ENCODE measurements at regions not wholly inside any gene's neighbourhood (a gene's known extent, or its start where the extent isn't known, plus 50 kb on each side); places are given as distances from the start of the nearest gene placed in this dataset.

GRCh38 chr15:69737916-69738315 is 285.3 kb downstream of the RPLP1 start:
- no peak for DNase-seq

GRCh38 chr15:69740684-69741083 is 288.1 kb downstream of the RPLP1 start:
- DNase-seq = no peak

GRCh38 chr15:69742361-69742760 is 289.7 kb downstream of the RPLP1 start:
- no peak for DNase-seq

GRCh38 chr15:69743091-69743490 is 290.5 kb downstream of the RPLP1 start:
- no peak for DNase-seq

- DNase-seq = no peak
Observed at GRCh38 chr15:69744391-69745162, 292.0 kb downstream of the RPLP1 start.

GRCh38 chr15:69747193-69747592 is 294.6 kb downstream of the RPLP1 start:
- DNase-seq = no peak

GRCh38 chr15:69748131-69748530 is 295.5 kb downstream of the RPLP1 start:
- no peak for DNase-seq

GRCh38 chr15:69748576-69749185 is 296.1 kb downstream of the RPLP1 start:
- no peak for DNase-seq

- DNase-seq = no peak
Observed at GRCh38 chr15:69749274-69749673, 296.7 kb downstream of the RPLP1 start.

GRCh38 chr15:69749797-69750196 is 297.2 kb downstream of the RPLP1 start:
- no peak for DNase-seq

- no peak for DNase-seq
Observed at GRCh38 chr15:69750253-69750652, 297.6 kb downstream of the RPLP1 start.

GRCh38 chr15:69751147-69751546 is 298.5 kb downstream of the RPLP1 start:
- no peak for DNase-seq

- DNase-seq = no peak
Observed at GRCh38 chr15:69751566-69751965, 298.9 kb downstream of the RPLP1 start.

- DNase-seq = no peak
Observed at GRCh38 chr15:69753867-69754266, 301.2 kb downstream of the RPLP1 start.

- no peak for DNase-seq
Observed at GRCh38 chr15:69754313-69754712, 301.7 kb downstream of the RPLP1 start.

- DNase-seq = no peak
Observed at GRCh38 chr15:69755551-69756310, 303.1 kb downstream of the RPLP1 start.

- no peak for DNase-seq
Observed at GRCh38 chr15:69756440-69756839, 303.8 kb downstream of the RPLP1 start.

- no peak for DNase-seq
Observed at GRCh38 chr15:69757186-69757585, 304.6 kb downstream of the RPLP1 start.

- no peak for DNase-seq
Observed at GRCh38 chr15:69758291-69758771, 305.7 kb downstream of the RPLP1 start.

GRCh38 chr15:69758810-69759790 is 306.5 kb downstream of the RPLP1 start:
- no peak for DNase-seq

- no peak for DNase-seq
Observed at GRCh38 chr15:69760258-69760845, 307.7 kb downstream of the RPLP1 start.
